Hepatocyte (in vitro differentiated cells): ENCODE measurements at regions not wholly inside any gene's neighbourhood (a gene's known extent, or its start where the extent isn't known, plus 50 kb on each side); places are given as distances from the start of the nearest gene placed in this dataset.
"Not testable (repeated sequence)": the region's sequence is repeated elsewhere in the genome, so short reads cannot be mapped to it uniquely, and the experiment has no call there.

Experiments
- DNase-seq: peaks from one replicate; pipeline ENCODE4 v3.0.0-alpha.2; 2016; ENCODE audit warnings: low spot score
- H2AFZ ChIP-seq: fragments of 200-600 bp; sonication (generic); 2 replicates; pipeline ENCODE4 v1.6.0; 2016; ENCODE audit warnings: antibody characterized with exemption, mild to moderate bottlenecking
- H3K27ac ChIP-seq: fragments of 200-600 bp; sonication (generic); 2 replicates; pipeline ENCODE4 v1.5.1; 2016; ENCODE audit warnings: mild to moderate bottlenecking
- H3K27me3 ChIP-seq: fragments of 200-600 bp; sonication (generic); 2 replicates; pipeline ENCODE4 v1.6.1; 2016
- H3K36me3 ChIP-seq: fragments of 200-600 bp; sonication (generic); replicated peaks from 2 replicates; pipeline ENCODE4 v1.5.1; 2016; ENCODE audit warnings: low read depth; ENCODE audit not compliant: insufficient read depth
- H3K4me1 ChIP-seq: fragments of 200-600 bp; sonication (generic); 2 replicates; pipeline ENCODE4 v1.5.1; 2016; ENCODE audit warnings: mild to moderate bottlenecking, moderate library complexity; ENCODE audit not compliant: insufficient read depth
- H3K4me2 ChIP-seq: fragments of 200-600 bp; sonication (generic); 2 replicates; pipeline ENCODE4 v1.6.0; 2016
- H3K4me3 ChIP-seq: fragments of 200-600 bp; sonication (generic); 2 replicates; pipeline ENCODE4 v1.5.1; 2016; ENCODE audit warnings: mild to moderate bottlenecking
- H3K79me2 ChIP-seq: fragments of 200-600 bp; sonication (generic); 2 replicates; pipeline ENCODE4 v1.6.0; 2017; ENCODE audit warnings: mild to moderate bottlenecking
- H3K9me2 ChIP-seq: fragments of 200-600 bp; sonication (generic); replicated peaks from 2 replicates; pipeline ENCODE4 v1.6.0; 2017; ENCODE audit warnings: mild to moderate bottlenecking; ENCODE audit not compliant: insufficient read depth
- H3K9me3 ChIP-seq: fragments of 200-600 bp; sonication (generic); 2 replicates; pipeline ENCODE4 v1.5.1; 2016; ENCODE audit warnings: low read depth, mild to moderate bottlenecking
- H4K20me1 ChIP-seq: fragments of 200-600 bp; sonication (generic); 2 replicates; pipeline ENCODE4 v1.6.0; 2016; ENCODE audit warnings: mild to moderate bottlenecking; ENCODE audit not compliant: insufficient read depth, poor library complexity, severe bottlenecking
- WGBS: methylation state at CpG from one replicate; pipeline ENCODE4 v1.1.6; 2016; ENCODE audit warnings: low lambda C conversion rate; ENCODE audit errors: missing lambda C conversion rate; 5-methylcytosine and 5-hydroxymethylcytosine counted together

GRCh38 chr18:14641121-14641520 is 97.7 kb upstream of the POTEC start:
- peak; percentile 4 for DNase-seq
- 38% methylated on average over 1 of the region's 13 CpGs for WGBS

GRCh38 chr18:14643715-14644290 is 100.4 kb upstream of the POTEC start:
- not testable (repeated sequence) for H3K36me3 ChIP-seq, H2AFZ ChIP-seq, H4K20me1 ChIP-seq, DNase-seq, H3K27me3 ChIP-seq, H3K9me2 ChIP-seq, H3K4me3 ChIP-seq, H3K27ac ChIP-seq, H3K4me2 ChIP-seq, H3K79me2 ChIP-seq, H3K4me1 ChIP-seq, H3K9me3 ChIP-seq
- WGBS = 62% methylated on average over 8 of the region's 8 CpGs

More at GRCh38 chr18:14641121-14641520, 97.7 kb upstream of the POTEC start:
- not testable (repeated sequence) for H3K9me2 ChIP-seq, H3K79me2 ChIP-seq, H3K4me3 ChIP-seq, H4K20me1 ChIP-seq, H3K4me2 ChIP-seq, H3K36me3 ChIP-seq, H3K9me3 ChIP-seq, H2AFZ ChIP-seq, H3K4me1 ChIP-seq, H3K27ac ChIP-seq, H3K27me3 ChIP-seq

- H3K79me2 ChIP-seq, H3K4me2 ChIP-seq, DNase-seq, H3K4me1 ChIP-seq, H3K27ac ChIP-seq, H3K9me2 ChIP-seq, H3K4me3 ChIP-seq, H4K20me1 ChIP-seq, H3K9me3 ChIP-seq, H3K27me3 ChIP-seq, H3K36me3 ChIP-seq, H2AFZ ChIP-seq: not testable (repeated sequence)
- 47% methylated on average over 2 of the region's 2 CpGs for WGBS
These were observed 54.9 kb upstream of the ANKRD30B start for GRCh38 chr18:14693051-14693450.

DNA sequence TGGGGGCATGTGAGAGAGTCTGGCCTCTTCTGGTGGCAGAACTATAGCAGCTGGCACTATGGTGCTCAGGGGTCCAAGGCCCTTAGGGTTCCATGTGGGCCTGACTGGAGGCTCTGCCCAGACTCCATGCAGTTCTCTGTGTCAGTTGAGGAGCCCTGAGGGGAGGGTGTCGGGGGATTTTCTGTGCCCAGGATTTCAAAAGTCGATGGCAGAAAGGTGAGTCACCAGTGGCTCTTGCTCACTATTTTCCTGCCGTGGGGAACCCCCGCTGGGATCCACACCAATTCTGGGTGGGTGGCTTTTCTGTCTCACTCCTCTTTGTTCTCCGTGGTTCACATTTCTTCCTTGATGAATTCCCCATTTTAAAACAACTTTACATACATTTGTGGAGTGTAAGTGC is 54.1 kb upstream of the ANKRD30B start:
- not testable (repeated sequence) for H4K20me1 ChIP-seq, H3K36me3 ChIP-seq, DNase-seq, H3K9me2 ChIP-seq, H2AFZ ChIP-seq, H3K27me3 ChIP-seq, H3K79me2 ChIP-seq, H3K4me2 ChIP-seq, H3K4me3 ChIP-seq, H3K9me3 ChIP-seq, H3K27ac ChIP-seq, H3K4me1 ChIP-seq
- 50% methylated on average over 5 of the region's 5 CpGs for WGBS

DNA sequence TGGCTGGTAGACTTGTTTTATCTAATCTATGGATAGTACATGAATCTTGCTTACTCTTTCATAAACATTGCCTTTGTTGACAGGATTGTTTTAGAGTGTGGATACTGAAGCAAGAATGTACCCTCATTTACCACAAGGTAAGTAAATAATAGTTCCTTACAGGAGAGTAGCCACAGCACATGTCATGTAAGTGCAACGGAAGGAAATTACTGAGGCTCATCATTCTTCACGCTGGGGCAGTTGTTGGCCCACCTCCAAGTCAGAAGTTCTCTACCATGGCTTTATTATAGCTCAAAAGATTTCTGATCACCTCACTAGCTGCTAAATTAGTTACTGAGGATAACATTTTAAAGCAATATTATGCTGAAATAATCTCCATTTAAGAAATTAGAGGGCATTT is 50.0 kb upstream of the ANKRD30B start:
- H3K4me1 ChIP-seq, H3K79me2 ChIP-seq, H3K4me2 ChIP-seq, H4K20me1 ChIP-seq, H2AFZ ChIP-seq, H3K9me3 ChIP-seq, H3K9me2 ChIP-seq, DNase-seq, H3K27ac ChIP-seq, H3K4me3 ChIP-seq, H3K36me3 ChIP-seq, H3K27me3 ChIP-seq: not testable (repeated sequence)
- WGBS = 57% methylated on average over 2 of the region's 2 CpGs
